Activated naive CD8-positive, alpha-beta T cell (primary cell): ENCODE measurements at regions not wholly inside any gene's neighbourhood (a gene's known extent, or its start where the extent isn't known, plus 50 kb on each side); places are given as distances from the start of the nearest gene placed in this dataset.
"Not testable (repeated sequence)": the region's sequence is repeated elsewhere in the genome, so short reads cannot be mapped to it uniquely, and the experiment has no call there.

Experiments used
- H3K27ac Mint-ChIP-seq: one replicate; pipeline ENCODE4 v1.8.0; 2021; ENCODE audit warnings: mixed read lengths
- H3K27me3 Mint-ChIP-seq: one replicate; pipeline ENCODE4 v1.8.0; 2021; ENCODE audit warnings: mixed read lengths
- H3K36me3 Mint-ChIP-seq: one replicate; pipeline ENCODE4 v1.8.0; 2021; ENCODE audit warnings: mixed read lengths
- H3K4me1 Mint-ChIP-seq: one replicate; pipeline ENCODE4 v1.8.0; 2021; ENCODE audit warnings: low read depth, mixed read lengths
- H3K4me3 Mint-ChIP-seq: one replicate; pipeline ENCODE4 v1.8.0; 2021; ENCODE audit warnings: mild to moderate bottlenecking, mixed read lengths
- H3K9me3 Mint-ChIP-seq: one replicate; pipeline ENCODE4 v1.8.0; 2021; ENCODE audit warnings: low read depth, mixed read lengths

- peak overlapping the region; percentile 49 for H3K4me3 Mint-ChIP-seq
- H3K4me1 Mint-ChIP-seq = peaks cover 52% of the 10 kb centered on the region
- peak overlapping the region; percentile 61 for H3K27ac Mint-ChIP-seq
- not testable (repeated sequence) for H3K9me3 Mint-ChIP-seq, H3K27me3 Mint-ChIP-seq, H3K36me3 Mint-ChIP-seq
These were observed 170.4 kb downstream of the LAT start for GRCh38 chr16:29155131-29155865.

- peak overlapping the region; percentile 49 for H3K4me3 Mint-ChIP-seq
- peaks cover 7% of the 10 kb centered on the region for H3K36me3 Mint-ChIP-seq
- H3K27ac Mint-ChIP-seq = peak overlapping the region; percentile 61
- no peaks in the 10 kb centered on the region for H3K27me3 Mint-ChIP-seq
- H3K9me3 Mint-ChIP-seq = no peaks in the 10 kb centered on the region
- peaks cover 58% of the 10 kb centered on the region for H3K4me1 Mint-ChIP-seq
These were observed 169.8 kb downstream of the LAT start for GRCh38 chr16:29154676-29155121.

- Mint-ChIP-seq H3K4me1 (peaks cover 64% of the 10 kb centered on the region), H3K4me3 (peak overlapping the region; percentile 6), H3K9me3 (no peaks in the 10 kb centered on the region), H3K36me3 (peaks cover 9% of the 10 kb centered on the region), H3K27ac (peak overlapping the region; percentile 23), H3K27me3 (no peaks in the 10 kb centered on the region)
These were observed 169.2 kb downstream of the LAT start for GRCh38 chr16:29154088-29154487.

GRCh38 chr16:29153307-29153706 is 168.5 kb downstream of the LAT start:
- H3K27ac Mint-ChIP-seq, H3K36me3 Mint-ChIP-seq, H3K27me3 Mint-ChIP-seq, H3K9me3 Mint-ChIP-seq, H3K4me3 Mint-ChIP-seq: not testable (repeated sequence)
- H3K4me1 Mint-ChIP-seq = peaks cover 72% of the 10 kb centered on the region

- not testable (repeated sequence) for H3K36me3 Mint-ChIP-seq, H3K9me3 Mint-ChIP-seq, H3K27me3 Mint-ChIP-seq
- Mint-ChIP-seq H3K4me3 (peak overlapping the region; percentile 47), H3K4me1 (peaks cover 73% of the 10 kb centered on the region), H3K27ac (peak overlapping the region; percentile 68)
These were observed 167.7 kb downstream of the LAT start for GRCh38 chr16:29152544-29153031.

- no peaks in the 10 kb centered on the region for H3K9me3 Mint-ChIP-seq
- H3K36me3 Mint-ChIP-seq = peaks cover 7% of the 10 kb centered on the region
- H3K4me1 Mint-ChIP-seq = peaks cover 64% of the 10 kb centered on the region
- no peaks in the 10 kb centered on the region for H3K27me3 Mint-ChIP-seq
- H3K27ac Mint-ChIP-seq = no peak overlapping the region
- H3K4me3 Mint-ChIP-seq = no peak overlapping the region
These were observed 166.5 kb downstream of the LAT start for GRCh38 chr16:29151317-29151716.

GRCh38 chr16:29149912-29150311 is 165.1 kb downstream of the LAT start:
- H3K9me3 Mint-ChIP-seq, H3K27me3 Mint-ChIP-seq: not testable (repeated sequence)
- Mint-ChIP-seq H3K27ac (peak overlapping the region; percentile 91), H3K4me1 (peaks cover 61% of the 10 kb centered on the region), H3K36me3 (peaks cover 12% of the 10 kb centered on the region), H3K4me3 (peak overlapping the region; percentile 75)

- Mint-ChIP-seq H3K4me1 (peaks cover 55% of the 10 kb centered on the region), H3K27me3 (no peaks in the 10 kb centered on the region), H3K9me3 (no peaks in the 10 kb centered on the region), H3K36me3 (peaks cover 11% of the 10 kb centered on the region), H3K4me3 (peak overlapping the region; percentile 75), H3K27ac (peak overlapping the region; percentile 91)
These were observed 164.0 kb downstream of the LAT start for GRCh38 chr16:29148867-29149272.

GRCh38 chr16:29148131-29148691 is 163.4 kb downstream of the LAT start:
- peaks cover 55% of the 10 kb centered on the region for H3K4me1 Mint-ChIP-seq
- H3K36me3 Mint-ChIP-seq = peaks cover 11% of the 10 kb centered on the region
- no peaks in the 10 kb centered on the region for H3K9me3 Mint-ChIP-seq
- H3K27me3 Mint-ChIP-seq = no peaks in the 10 kb centered on the region
- H3K4me3 Mint-ChIP-seq = peak overlapping the region; percentile 75
- H3K27ac Mint-ChIP-seq = peak overlapping the region; percentile 91

GRCh38 chr16:29147710-29148109 is 162.9 kb downstream of the LAT start:
- H3K27me3 Mint-ChIP-seq, H3K4me3 Mint-ChIP-seq, H3K9me3 Mint-ChIP-seq: not testable (repeated sequence)
- H3K27ac Mint-ChIP-seq = peak overlapping the region; percentile 41
- H3K36me3 Mint-ChIP-seq = peaks cover 11% of the 10 kb centered on the region
- H3K4me1 Mint-ChIP-seq = peaks cover 53% of the 10 kb centered on the region

GRCh38 chr16:29146808-29147643 is 162.2 kb downstream of the LAT start:
- H3K27ac Mint-ChIP-seq, H3K27me3 Mint-ChIP-seq, H3K9me3 Mint-ChIP-seq: not testable (repeated sequence)
- H3K4me3 Mint-ChIP-seq = peak overlapping the region; percentile 27
- H3K36me3 Mint-ChIP-seq = peaks cover 11% of the 10 kb centered on the region
- peaks cover 49% of the 10 kb centered on the region for H3K4me1 Mint-ChIP-seq

- H3K9me3 Mint-ChIP-seq = no peaks in the 10 kb centered on the region
- peaks cover 49% of the 10 kb centered on the region for H3K4me1 Mint-ChIP-seq
- peaks cover 11% of the 10 kb centered on the region for H3K36me3 Mint-ChIP-seq
- H3K4me3 Mint-ChIP-seq = no peak overlapping the region
- H3K27ac Mint-ChIP-seq = no peak overlapping the region
- no peaks in the 10 kb centered on the region for H3K27me3 Mint-ChIP-seq
These were observed 161.4 kb downstream of the LAT start for GRCh38 chr16:29146266-29146665.

- H3K4me3 Mint-ChIP-seq, H3K27me3 Mint-ChIP-seq, H3K9me3 Mint-ChIP-seq: not testable (repeated sequence)
- peak overlapping the region; percentile 10 for H3K27ac Mint-ChIP-seq
- H3K4me1 Mint-ChIP-seq = peaks cover 48% of the 10 kb centered on the region
- H3K36me3 Mint-ChIP-seq = peaks cover 11% of the 10 kb centered on the region
These were observed 160.8 kb downstream of the LAT start for GRCh38 chr16:29145486-29146225.

- H3K9me3 Mint-ChIP-seq, H3K4me3 Mint-ChIP-seq, H3K27me3 Mint-ChIP-seq, H3K27ac Mint-ChIP-seq: not testable (repeated sequence)
- H3K36me3 Mint-ChIP-seq = peaks cover 10% of the 10 kb centered on the region
- peaks cover 43% of the 10 kb centered on the region for H3K4me1 Mint-ChIP-seq
These were observed 160.2 kb downstream of the LAT start for GRCh38 chr16:29145086-29145485.
